Smooth muscle cell (in vitro differentiated cells): ENCODE measurements at regions not wholly inside any gene's neighbourhood (a gene's known extent, or its start where the extent isn't known, plus 50 kb on each side); places are given as distances from the start of the nearest gene placed in this dataset.

Source experiments
- DNase-seq: peaks from one replicate; lab custom pipeline; 2025; ENCODE audit not compliant: unreplicated experiment; lab: John Stamatoyannopoulos, UW
- H2AFZ ChIP-seq: fragments of 200-600 bp; sonication (generic); 2 replicates; pipeline ENCODE4 v1.6.0; 2016; ENCODE audit warnings: antibody characterized with exemption, low read depth, mild to moderate bottlenecking
- H3F3A ChIP-seq: fragments of 200-600 bp; sonication (generic); 2 replicates; pipeline ENCODE4 v1.6.0; 2017; ENCODE audit warnings: antibody characterized with exemption, low read depth
- H3K27ac ChIP-seq: fragments of 200-600 bp; sonication (generic); 2 replicates; pipeline ENCODE4 v1.5.1; 2016; ENCODE audit warnings: low read depth, mild to moderate bottlenecking
- H3K27me3 ChIP-seq: fragments of 200-600 bp; sonication (generic); 2 replicates; pipeline ENCODE4 v1.6.1; 2016; ENCODE audit warnings: low read depth, mild to moderate bottlenecking
- H3K36me3 ChIP-seq: fragments of 200-600 bp; sonication (generic); 2 replicates; pipeline ENCODE4 v1.5.1; 2016; ENCODE audit warnings: low read depth
- H3K4me1 ChIP-seq: fragments of 200-600 bp; sonication (generic); 2 replicates; pipeline ENCODE4 v1.5.1; 2016; ENCODE audit warnings: low read depth
- H3K4me2 ChIP-seq: fragments of 200-600 bp; sonication (generic); 2 replicates; pipeline ENCODE4 v1.6.0; 2016; ENCODE audit warnings: mild to moderate bottlenecking
- H3K4me3 ChIP-seq: fragments of 200-600 bp; sonication (generic); 2 replicates; pipeline ENCODE4 v1.5.1; 2016; ENCODE audit warnings: mild to moderate bottlenecking
- H3K79me2 ChIP-seq: fragments of 200-600 bp; sonication (generic); 2 replicates; pipeline ENCODE4 v1.6.0; 2016; ENCODE audit warnings: low read depth, mild to moderate bottlenecking
- H3K9ac ChIP-seq: fragments of 200-600 bp; sonication (generic); 2 replicates; pipeline ENCODE4 v1.6.0; 2016; ENCODE audit warnings: low read depth
- H3K9me3 ChIP-seq: fragments of 200-600 bp; sonication (generic); replicated peaks from 2 replicates; pipeline ENCODE4 v1.5.1; 2016; ENCODE audit warnings: low read depth
- H4K20me1 ChIP-seq: fragments of 200-600 bp; sonication (generic); 2 replicates; pipeline ENCODE4 v1.6.0; 2016; ENCODE audit warnings: low read depth
- CTCF ChIP-seq: fragments of 200-600 bp; sonication (generic); IDR thresholded peaks from 2 replicates; pipeline ENCODE4 v1.5.1; 2017; ENCODE audit warnings: borderline replicate concordance, mild to moderate bottlenecking, antibody characterized with exemption; ENCODE audit not compliant: insufficient read depth, poor library complexity, severe bottlenecking
- WGBS: methylation state at CpG from one replicate; pipeline ENCODE4 v1.1.7; 2016; ENCODE audit warnings: low lambda C conversion rate; 5-methylcytosine and 5-hydroxymethylcytosine counted together

- no peaks in the 10 kb centered on the region for H3K4me1 ChIP-seq
- no peak overlapping the region for H3K4me3 ChIP-seq
- no peaks in the 10 kb centered on the region for H3K36me3 ChIP-seq
- no peak overlapping the region for H3K4me2 ChIP-seq
- no peaks in the 10 kb centered on the region for H3F3A ChIP-seq
- H3K79me2 ChIP-seq = no peaks in the 10 kb centered on the region
- peaks cover 12% of the 10 kb centered on the region for H3K27me3 ChIP-seq
- DNase-seq = no peak
- 95% methylated on average over 5 of the region's 5 CpGs for WGBS
- H4K20me1 ChIP-seq = no peaks in the 10 kb centered on the region
- no peak for TF ChIP-seq CTCF
- H2AFZ ChIP-seq = no peak overlapping the region
- no peaks in the 10 kb centered on the region for H3K9me3 ChIP-seq
- H3K9ac ChIP-seq = no peak overlapping the region
- no peak overlapping the region for H3K27ac ChIP-seq
Observed at GRCh38 chr3:190721330-190721729, 141.2 kb downstream of the GMNC start.

GRCh38 chr3:190718671-190719070, 143.8 kb downstream of the GMNC start:
- DNase-seq = no peak
- no peak overlapping the region for H3K9ac ChIP-seq
- H3K36me3 ChIP-seq = no peaks in the 10 kb centered on the region
- peaks cover 9% of the 10 kb centered on the region for H3K27me3 ChIP-seq
- H3K27ac ChIP-seq = no peak overlapping the region
- no peak overlapping the region for H3K4me2 ChIP-seq
- H3K4me1 ChIP-seq = no peaks in the 10 kb centered on the region
- no peaks in the 10 kb centered on the region for H3K79me2 ChIP-seq
- WGBS = 86% methylated on average over 4 of the region's 4 CpGs
- H2AFZ ChIP-seq = no peak overlapping the region
- no peaks in the 10 kb centered on the region for H3K9me3 ChIP-seq
- no peak overlapping the region for H3K4me3 ChIP-seq
- H4K20me1 ChIP-seq = no peaks in the 10 kb centered on the region
- TF ChIP-seq CTCF = no peak
- H3F3A ChIP-seq = no peaks in the 10 kb centered on the region

- Histone ChIP-seq H3F3A (no peaks in the 10 kb centered on the region), H3K4me3 (no peak overlapping the region), H4K20me1 (no peaks in the 10 kb centered on the region), H3K4me1 (no peaks in the 10 kb centered on the region), H3K9me3 (no peaks in the 10 kb centered on the region), H3K9ac (no peak overlapping the region), H3K79me2 (no peaks in the 10 kb centered on the region), H3K36me3 (no peaks in the 10 kb centered on the region), H3K27me3 (peaks cover 8% of the 10 kb centered on the region), H3K4me2 (no peak overlapping the region), H2AFZ (no peak overlapping the region), H3K27ac (no peak overlapping the region)
- no peak for TF ChIP-seq CTCF
- no peak for DNase-seq
- 68% methylated on average over 5 of the region's 5 CpGs for WGBS
Observed at GRCh38 chr3:190718097-190718496, 144.4 kb downstream of the GMNC start.

- no peak for DNase-seq
- Histone ChIP-seq H3K36me3 (no peaks in the 10 kb centered on the region), H3K4me3 (no peak overlapping the region), H3K79me2 (no peaks in the 10 kb centered on the region), H3K9me3 (no peaks in the 10 kb centered on the region), H2AFZ (no peak overlapping the region), H3F3A (no peaks in the 10 kb centered on the region), H3K9ac (no peak overlapping the region), H3K27ac (no peak overlapping the region), H3K4me2 (no peak overlapping the region), H4K20me1 (no peaks in the 10 kb centered on the region), H3K27me3 (peaks cover 6% of the 10 kb centered on the region), H3K4me1 (no peaks in the 10 kb centered on the region)
- WGBS = 55% methylated on average over 3 of the region's 3 CpGs
- TF ChIP-seq CTCF = no peak
Observed at GRCh38 chr3:190716961-190717360, 145.5 kb downstream of the GMNC start.
